BE2C (cell line): ENCODE measurements at regions not wholly inside any gene's neighbourhood (a gene's known extent, or its start where the extent isn't known, plus 50 kb on each side); places are given as distances from the start of the nearest gene placed in this dataset.

Experiments used
- DNase-seq: peaks from one replicate; pipeline ENCODE4 v3.0.0-alpha.2; 2020
- H3K27me3 ChIP-seq: fragments of 250-450 bp; sonication (Bioruptor Pico); 2 replicates; pipeline ENCODE4 v1.5.1; 2020; ENCODE audit warnings: mild to moderate bottlenecking
- H3K36me3 ChIP-seq: fragments of 250-450 bp; sonication (Bioruptor Pico); 2 replicates; pipeline ENCODE4 v1.5.1; 2020; ENCODE audit warnings: mild to moderate bottlenecking
- H3K4me1 ChIP-seq: fragments of 250-450 bp; sonication (Bioruptor Pico); 2 replicates; pipeline ENCODE4 v1.5.1; 2020
- H3K4me3 ChIP-seq: 2 replicates; pipeline ENCODE4 v1.5.1; 2011; ENCODE audit warnings: low read depth, low read length
- H3K9me3 ChIP-seq: fragments of 250-450 bp; sonication (Bioruptor Pico); 2 replicates; pipeline ENCODE4 v1.5.1; 2020
- CTCF ChIP-seq: IDR thresholded peaks from 2 replicates; pipeline ENCODE4 v1.5.1; 2012; ENCODE audit warnings: mild to moderate bottlenecking, low read depth, low read length

DNA sequence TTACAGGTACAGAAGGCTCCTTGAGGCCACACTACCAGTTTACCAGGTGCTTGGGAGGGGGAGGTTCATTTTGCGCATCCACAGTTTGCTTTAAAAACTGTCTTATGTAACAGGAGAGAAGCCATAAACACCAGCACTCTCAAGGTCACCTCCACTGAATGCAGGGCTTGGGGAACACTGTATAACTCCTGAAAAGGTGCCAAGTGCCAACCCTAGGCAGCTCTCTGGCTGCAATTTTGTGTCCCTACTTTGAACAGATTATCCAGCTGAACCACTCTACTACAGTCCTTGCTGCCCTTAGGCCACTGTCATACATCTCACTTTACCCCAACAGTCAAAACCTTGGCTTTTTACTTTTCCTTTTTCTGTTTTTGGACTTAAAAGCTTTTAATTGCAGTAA is 507.9 kb downstream of the SMARCA1 start:
- no peak for DNase-seq
- Histone ChIP-seq H3K4me1 (no peaks in the 10 kb centered on the region), H3K9me3 (no peaks in the 10 kb centered on the region), H3K4me3 (no peak overlapping the region), H3K36me3 (no peaks in the 10 kb centered on the region), H3K27me3 (no peaks in the 10 kb centered on the region)
- no peak for TF ChIP-seq CTCF

DNA sequence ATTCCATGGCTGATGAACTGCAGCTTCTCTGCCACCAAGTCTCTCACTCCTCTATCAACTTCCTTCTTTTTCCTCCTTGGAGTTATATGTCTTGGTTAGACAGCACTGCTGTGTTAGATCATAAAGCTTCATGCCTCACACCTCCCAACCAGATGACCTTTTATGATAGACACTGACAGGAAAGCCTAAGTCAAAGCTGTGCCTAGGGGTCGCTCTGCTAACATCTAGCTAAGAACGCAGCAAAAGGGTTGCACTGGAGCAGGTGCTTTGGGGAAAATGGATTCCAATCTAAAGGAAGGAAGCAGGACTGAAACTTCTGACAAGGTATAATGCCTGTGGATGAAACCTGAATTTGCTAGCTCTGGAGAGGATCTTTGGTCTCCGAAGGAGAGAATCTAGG is 509.7 kb downstream of the SMARCA1 start:
- no peak for TF ChIP-seq CTCF
- Histone ChIP-seq H3K36me3 (no peaks in the 10 kb centered on the region), H3K4me1 (no peaks in the 10 kb centered on the region), H3K9me3 (no peaks in the 10 kb centered on the region), H3K27me3 (no peaks in the 10 kb centered on the region), H3K4me3 (no peak overlapping the region)
- no peak for DNase-seq

- no peaks in the 10 kb centered on the region for H3K36me3 ChIP-seq
- TF ChIP-seq CTCF, result no peak
- no peaks in the 10 kb centered on the region for H3K27me3 ChIP-seq
- no peak overlapping the region for H3K4me3 ChIP-seq
- H3K4me1 ChIP-seq, result no peaks in the 10 kb centered on the region
- H3K9me3 ChIP-seq, result no peaks in the 10 kb centered on the region
- no peak for DNase-seq
Observed at GRCh38 chrX:129007631-129008030, 515.7 kb downstream of the SMARCA1 start.

GRCh38 chrX:129006491-129006890 is 516.8 kb downstream of the SMARCA1 start:
- no peak for TF ChIP-seq CTCF
- no peaks in the 10 kb centered on the region for H3K4me1 ChIP-seq
- DNase-seq, result no peak
- H3K36me3 ChIP-seq, result no peaks in the 10 kb centered on the region
- H3K4me3 ChIP-seq, result no peak overlapping the region
- no peaks in the 10 kb centered on the region for H3K27me3 ChIP-seq
- H3K9me3 ChIP-seq, result no peaks in the 10 kb centered on the region

- no peaks in the 10 kb centered on the region for H3K27me3 ChIP-seq
- no peaks in the 10 kb centered on the region for H3K4me1 ChIP-seq
- H3K9me3 ChIP-seq, result no peaks in the 10 kb centered on the region
- DNase-seq, result no peak
- TF ChIP-seq CTCF, result no peak
- no peak overlapping the region for H3K4me3 ChIP-seq
- H3K36me3 ChIP-seq, result no peaks in the 10 kb centered on the region
Observed at GRCh38 chrX:129000797-129001196, 522.5 kb downstream of the SMARCA1 start.

DNA sequence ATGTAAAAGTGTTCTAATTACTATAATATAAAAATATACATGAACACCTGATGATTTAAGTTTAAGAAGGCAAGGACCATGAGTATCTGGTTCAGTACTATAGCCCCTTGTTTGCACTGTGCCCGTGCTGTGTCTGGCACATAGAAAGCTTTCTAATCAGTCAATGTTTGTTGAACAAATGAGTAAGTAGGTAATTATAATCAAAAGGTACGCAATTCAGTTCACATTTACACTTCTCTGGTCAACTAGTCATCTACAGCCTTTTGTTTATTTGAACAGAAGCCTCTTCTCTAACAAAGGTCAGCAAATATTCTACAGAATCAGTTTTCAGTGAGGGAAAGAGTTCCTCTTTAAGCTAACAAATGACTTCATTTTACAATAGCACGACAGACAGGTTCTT is 523.3 kb downstream of the SMARCA1 start:
- no peaks in the 10 kb centered on the region for H3K9me3 ChIP-seq
- no peak overlapping the region for H3K4me3 ChIP-seq
- no peaks in the 10 kb centered on the region for H3K4me1 ChIP-seq
- TF ChIP-seq CTCF, result no peak
- DNase-seq, result no peak
- H3K36me3 ChIP-seq, result no peaks in the 10 kb centered on the region
- no peaks in the 10 kb centered on the region for H3K27me3 ChIP-seq
